ENCODE measurements at regions not wholly inside any gene's neighbourhood (a gene's known extent, or its start where the extent isn't known, plus 50 kb on each side); places are given as distances from the start of the nearest gene placed in this dataset.

GRCh38 chr10:107933076-107933475, 768.6 kb upstream of the SORCS1 start:
- TF ChIP-seq YY1 (IDR thresholded peaks at IDR 0.05) (no peak), JUND (IDR thresholded peaks at IDR 0.05) (no peak), RAD21 (IDR thresholded peaks at IDR 0.05) (no peak)
- TF ChIP-seq, protein P1, sequence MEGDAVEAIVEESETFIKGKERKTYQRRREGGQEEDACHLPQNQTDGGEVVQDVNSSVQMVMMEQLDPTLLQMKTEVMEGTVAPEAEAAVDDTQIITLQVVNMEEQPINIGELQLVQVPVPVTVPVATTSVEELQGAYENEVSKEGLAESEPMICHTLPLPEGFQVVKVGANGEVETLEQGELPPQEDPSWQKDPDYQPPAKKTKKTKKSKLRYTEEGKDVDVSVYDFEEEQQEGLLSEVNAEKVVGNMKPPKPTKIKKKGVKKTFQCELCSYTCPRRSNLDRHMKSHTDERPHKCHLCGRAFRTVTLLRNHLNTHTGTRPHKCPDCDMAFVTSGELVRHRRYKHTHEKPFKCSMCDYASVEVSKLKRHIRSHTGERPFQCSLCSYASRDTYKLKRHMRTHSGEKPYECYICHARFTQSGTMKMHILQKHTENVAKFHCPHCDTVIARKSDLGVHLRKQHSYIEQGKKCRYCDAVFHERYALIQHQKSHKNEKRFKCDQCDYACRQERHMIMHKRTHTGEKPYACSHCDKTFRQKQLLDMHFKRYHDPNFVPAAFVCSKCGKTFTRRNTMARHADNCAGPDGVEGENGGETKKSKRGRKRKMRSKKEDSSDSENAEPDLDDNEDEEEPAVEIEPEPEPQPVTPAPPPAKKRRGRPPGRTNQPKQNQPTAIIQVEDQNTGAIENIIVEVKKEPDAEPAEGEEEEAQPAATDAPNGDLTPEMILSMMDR (IDR thresholded peaks at IDR 0.05; ENCODE audit: low read depth, low read length, missing input control) = no peak
- TF ChIP-seq, protein P2, sequence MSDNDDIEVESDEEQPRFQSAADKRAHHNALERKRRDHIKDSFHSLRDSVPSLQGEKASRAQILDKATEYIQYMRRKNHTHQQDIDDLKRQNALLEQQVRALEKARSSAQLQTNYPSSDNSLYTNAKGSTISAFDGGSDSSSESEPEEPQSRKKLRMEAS (IDR thresholded peaks at IDR 0.05) = no peak

Measured in liver (tissue), 3 donors.